ENCODE measurements at regions not wholly inside any gene's neighbourhood (a gene's known extent, or its start where the extent isn't known, plus 50 kb on each side); places are given as distances from the start of the nearest gene placed in this dataset.

DNA sequence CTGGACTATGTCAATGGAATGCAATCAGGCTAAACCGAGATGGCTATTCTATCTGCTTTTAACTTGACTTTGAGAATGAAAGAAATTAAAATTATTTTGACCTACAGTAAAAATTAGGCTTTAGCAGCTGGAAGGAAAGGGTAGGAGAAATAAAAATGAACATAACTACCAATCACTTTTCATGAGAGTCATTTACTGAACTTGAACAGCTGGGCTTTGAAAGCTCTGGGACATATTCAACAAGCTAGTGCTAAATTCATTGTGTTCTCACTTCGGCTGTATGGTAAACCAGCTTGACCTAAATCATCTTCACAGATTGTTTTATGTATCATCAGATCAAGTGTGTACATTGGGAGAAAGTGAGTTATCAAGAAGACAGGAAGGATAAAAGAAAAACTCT, 161.5 kb upstream of the STXBP5 start:
- DNase-seq = no peak

GRCh38 chr6:147043994-147044477, 160.2 kb upstream of the STXBP5 start:
- DNase-seq = peak; percentile 16 to 52 (median 40)

DNA sequence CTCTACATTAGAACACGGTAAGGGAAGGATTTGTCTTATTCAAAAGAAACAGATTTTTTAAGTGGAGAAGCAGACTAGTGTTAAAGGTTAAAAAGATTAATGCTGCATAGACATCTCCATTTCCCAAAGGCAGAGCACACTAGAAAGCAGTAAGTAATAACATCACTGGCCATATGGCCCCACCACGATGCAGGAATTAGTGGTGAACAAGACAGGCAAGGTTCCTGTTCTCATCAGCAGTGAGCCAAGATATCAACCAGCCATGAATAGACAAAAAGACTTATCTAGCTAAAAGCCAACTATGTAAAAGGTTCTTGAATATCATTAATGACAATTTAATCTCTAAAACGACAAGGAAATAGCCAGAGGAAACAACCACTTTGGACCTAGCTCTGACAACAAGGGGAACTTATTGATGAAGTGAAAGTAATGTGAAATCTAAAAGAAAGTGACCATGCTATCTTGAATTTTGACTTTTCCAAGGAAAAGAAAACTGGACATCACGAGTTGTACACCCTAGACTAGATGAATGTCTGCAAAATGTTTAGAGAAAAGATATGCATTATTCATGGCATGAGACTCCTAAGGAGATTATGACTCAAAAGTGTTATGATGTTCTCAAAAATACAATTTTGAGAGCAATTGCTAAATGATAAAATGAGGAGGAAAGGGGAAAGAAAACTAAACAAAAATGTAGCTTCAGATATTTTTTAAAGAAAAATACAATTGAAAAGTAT, 157.9 kb upstream of the STXBP5 start:
- DNase-seq = no peak

- no peak for DNase-seq
Measured at GRCh38 chr6:147048930-147049329, 155.3 kb upstream of the STXBP5 start.

- no peak for DNase-seq
Measured at GRCh38 chr6:147053311-147053921, 150.8 kb upstream of the STXBP5 start.

GRCh38 chr6:147054158-147054557, 150.1 kb upstream of the STXBP5 start:
- DNase-seq = no peak

- no peak for DNase-seq
Measured at GRCh38 chr6:147054871-147055270, 149.3 kb upstream of the STXBP5 start.

DNA sequence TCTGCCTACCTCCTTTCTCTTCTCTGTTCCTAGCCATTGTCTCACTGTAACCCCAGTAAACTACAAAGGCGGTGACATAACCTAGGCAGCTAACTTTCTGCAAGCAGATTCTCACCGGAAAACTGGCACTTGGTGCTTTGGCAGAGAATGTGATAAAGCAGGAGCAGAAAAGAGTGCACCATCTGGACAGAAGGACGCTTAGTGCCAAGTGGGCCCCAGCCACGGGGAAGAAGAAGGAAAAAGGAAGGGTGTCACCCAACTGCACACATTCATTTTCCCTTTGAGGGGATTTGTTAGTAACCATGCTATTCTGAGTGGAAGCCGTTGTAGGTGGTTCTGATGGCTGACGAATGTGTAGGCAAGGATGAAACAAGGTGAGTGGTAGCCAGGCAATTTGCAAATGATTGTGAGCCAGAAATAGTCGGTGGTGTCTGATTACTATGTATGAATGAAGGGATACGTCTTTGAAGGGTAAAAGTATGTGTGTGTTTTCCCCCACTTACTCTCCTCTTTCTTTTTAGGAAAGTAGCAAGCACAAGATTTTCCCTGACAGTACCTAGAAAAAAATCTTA, 148.3 kb upstream of the STXBP5 start:
- no peak for DNase-seq

DNA sequence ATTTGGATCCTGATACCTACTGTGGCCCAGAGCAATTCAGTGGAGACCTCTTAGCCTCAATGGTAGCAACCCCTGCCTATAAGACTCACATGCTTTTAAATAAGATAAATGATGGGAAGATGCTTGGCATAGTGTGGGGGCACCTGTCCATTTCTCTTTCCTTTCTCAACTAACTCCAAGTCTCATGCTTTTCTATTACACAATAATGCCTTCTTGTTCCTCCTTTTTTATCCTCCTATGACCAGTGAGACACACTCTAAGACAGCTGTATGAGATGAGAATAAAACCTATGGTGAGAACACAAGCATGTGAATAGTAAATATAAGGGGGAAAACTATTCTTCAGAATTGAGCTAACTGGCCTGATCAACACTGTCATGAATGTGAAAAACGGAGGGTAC, 147.0 kb upstream of the STXBP5 start:
- DNase-seq = peak; percentile 6 to 52 (median 38)

- no peak for DNase-seq
Measured at GRCh38 chr6:147057705-147058342, 146.4 kb upstream of the STXBP5 start.

GRCh38 chr6:147058786-147059385, 145.3 kb upstream of the STXBP5 start:
- no peak for DNase-seq

DNA sequence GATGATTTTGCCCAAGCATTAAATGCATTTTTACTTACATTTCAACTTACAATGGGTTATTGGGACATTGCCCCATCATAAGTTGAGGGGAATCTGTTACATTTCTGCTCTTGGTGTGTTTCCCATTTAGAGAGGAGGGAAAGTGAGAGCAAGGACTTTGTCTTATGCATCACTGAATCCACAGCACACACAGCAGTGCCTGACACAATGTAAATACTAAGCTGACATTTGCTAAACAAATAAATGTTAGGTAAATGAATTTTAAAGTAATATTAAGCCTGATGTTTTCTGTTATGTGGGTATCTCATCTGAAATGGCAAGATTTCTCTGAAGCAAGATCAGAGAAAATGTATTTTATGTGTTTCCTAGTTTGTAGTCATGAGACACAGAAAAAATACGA, 143.6 kb upstream of the STXBP5 start:
- DNase-seq = no peak

GRCh38 chr6:147061252-147061651, 143.0 kb upstream of the STXBP5 start:
- no peak for DNase-seq

- DNase-seq = peak; percentile 1 to 28 (median 17)
Measured at GRCh38 chr6:147063469-147064031, 140.7 kb upstream of the STXBP5 start.

DNA sequence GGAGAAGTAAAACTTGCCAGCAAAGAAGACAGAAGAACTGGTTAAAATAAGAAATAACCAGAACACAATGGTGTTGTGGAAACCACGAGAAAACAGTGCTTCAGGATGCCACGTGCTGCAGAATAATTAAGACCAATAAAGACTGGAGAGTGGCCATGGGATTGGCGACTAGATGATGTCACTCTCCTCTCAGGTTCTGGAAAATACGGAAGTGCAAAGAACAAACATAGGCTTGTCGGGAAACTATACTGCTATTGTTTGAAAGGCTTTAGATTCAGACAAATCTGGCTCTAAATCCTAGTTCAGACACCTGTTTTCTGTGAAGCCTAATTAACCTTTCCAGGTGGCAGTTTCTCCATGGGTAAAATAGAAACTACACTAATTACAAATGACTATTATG, 138.4 kb upstream of the STXBP5 start:
- DNase-seq = no peak

GRCh38 chr6:147067184-147067583, 137.0 kb upstream of the STXBP5 start:
- no peak for DNase-seq

DNA sequence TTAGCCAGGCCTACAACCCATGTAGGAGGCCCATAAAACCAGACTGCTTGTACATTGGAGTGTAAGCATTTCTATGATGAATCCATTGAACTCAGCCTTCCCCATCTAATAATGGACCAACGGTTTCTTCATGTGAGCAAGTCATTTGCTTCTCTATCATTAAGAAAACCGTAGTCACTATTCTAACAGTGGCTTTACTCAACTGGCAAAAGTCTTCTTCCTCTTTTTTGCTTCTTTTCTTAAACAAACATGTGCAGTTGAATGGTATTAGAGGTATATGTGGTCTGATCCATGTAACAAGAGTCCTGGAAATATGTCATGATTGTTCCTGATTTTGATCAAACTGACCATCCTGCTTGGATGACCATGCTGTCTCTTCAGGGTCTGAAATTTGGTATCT, 132.4 kb upstream of the STXBP5 start:
- peak in 1 of 3 donors; percentile 2 for DNase-seq

- no peak for DNase-seq
Measured at GRCh38 chr6:147075381-147075780, 128.8 kb upstream of the STXBP5 start.

- no peak for DNase-seq
Measured at GRCh38 chr6:147077251-147077650, 127.0 kb upstream of the STXBP5 start.

GRCh38 chr6:147078106-147078505, 126.1 kb upstream of the STXBP5 start:
- DNase-seq = no peak

DNA sequence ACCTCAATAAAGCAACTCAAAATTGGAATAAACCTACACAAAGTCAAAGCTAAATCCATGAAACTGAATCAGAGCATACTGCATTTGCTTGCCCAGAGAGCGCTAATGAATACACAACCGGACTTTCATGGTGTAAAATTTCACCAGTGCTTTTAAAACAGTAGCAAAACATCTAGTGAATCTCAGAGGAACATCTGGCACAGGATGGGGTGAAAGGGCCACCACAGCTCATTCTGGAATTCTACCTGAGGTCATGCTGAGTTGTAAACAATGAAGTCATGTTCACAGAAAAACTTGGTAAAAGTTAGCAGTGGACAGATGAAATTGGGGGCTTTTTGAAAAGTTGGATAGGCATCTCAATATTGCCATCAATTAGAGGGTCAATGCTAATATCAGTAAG, 125.6 kb upstream of the STXBP5 start:
- no peak for DNase-seq

- DNase-seq = no peak
Measured at GRCh38 chr6:147080225-147080624, 124.0 kb upstream of the STXBP5 start.

- no peak for DNase-seq
Measured at GRCh38 chr6:147081076-147081609, 123.1 kb upstream of the STXBP5 start.

All from suppressor macrophage treated with lipopolysaccharide for 1 hour (primary cell).